ENCODE measurements at regions not wholly inside any gene's neighbourhood (a gene's known extent, or its start where the extent isn't known, plus 50 kb on each side); places are given as distances from the start of the nearest gene placed in this dataset.

- no peak for TF ChIP-seq CTCF (IDR thresholded peaks at IDR 0.05)
- no peak for TF ChIP-seq POLR2A (IDR thresholded peaks at IDR 0.05)
Measured at GRCh38 chr1:219062161-219062560, 111.5 kb upstream of the LYPLAL1 start.

All from esophagus squamous epithelium (tissue), 4 donors.